ENCODE measurements at regions not wholly inside any gene's neighbourhood (a gene's known extent, or its start where the extent isn't known, plus 50 kb on each side); places are given as distances from the start of the nearest gene placed in this dataset.
"Not testable (repeated sequence)": the region's sequence is repeated elsewhere in the genome, so short reads cannot be mapped to it uniquely, and the experiment has no call there.

GRCh38 chr11:116343270-116343669, 429.5 kb downstream of the BUD13 start:
- no peak for DNase-seq (ENCODE audit: low read depth, low spot score)

GRCh38 chr11:116342148-116342547, 430.6 kb downstream of the BUD13 start:
- no peak for DNase-seq (ENCODE audit: low read depth, low spot score)

GRCh38 chr11:116339306-116340098, 433.3 kb downstream of the BUD13 start:
- no peak for DNase-seq (ENCODE audit: low read depth, low spot score)

GRCh38 chr11:116338500-116338899, 434.3 kb downstream of the BUD13 start:
- DNase-seq (ENCODE audit: low read depth, low spot score) = not testable (repeated sequence)

- DNase-seq (ENCODE audit: low read depth, low spot score) = no peak
Observed at GRCh38 chr11:116336540-116336939, 436.2 kb downstream of the BUD13 start.

- no peak for DNase-seq (ENCODE audit: low read depth, low spot score)
Observed at GRCh38 chr11:116335891-116336290, 436.9 kb downstream of the BUD13 start.

- no peak for DNase-seq (ENCODE audit: low read depth, low spot score)
Observed at GRCh38 chr11:116335078-116335477, 437.7 kb downstream of the BUD13 start.

- no peak for DNase-seq (ENCODE audit: low read depth, low spot score)
Observed at GRCh38 chr11:116334596-116334995, 438.2 kb downstream of the BUD13 start.

- DNase-seq (ENCODE audit: low read depth, low spot score) = no peak
Observed at GRCh38 chr11:116333001-116333535, 439.7 kb downstream of the BUD13 start.

- DNase-seq (ENCODE audit: low read depth, low spot score) = no peak
Observed at GRCh38 chr11:116332391-116332790, 440.4 kb downstream of the BUD13 start.

- DNase-seq (ENCODE audit: low read depth, low spot score) = no peak
Observed at GRCh38 chr11:116331381-116331780, 441.4 kb downstream of the BUD13 start.

GRCh38 chr11:116330439-116331185, 442.2 kb downstream of the BUD13 start:
- no peak for DNase-seq (ENCODE audit: low read depth, low spot score)

GRCh38 chr11:116329354-116330090, 443.3 kb downstream of the BUD13 start:
- DNase-seq (ENCODE audit: low read depth, low spot score) = no peak

- DNase-seq (ENCODE audit: low read depth, low spot score) = no peak
Observed at GRCh38 chr11:116328851-116329250, 443.9 kb downstream of the BUD13 start.

GRCh38 chr11:116328391-116328790, 444.4 kb downstream of the BUD13 start:
- no peak for DNase-seq (ENCODE audit: low read depth, low spot score)

- no peak for DNase-seq (ENCODE audit: low read depth, low spot score)
Observed at GRCh38 chr11:116326146-116326545, 446.6 kb downstream of the BUD13 start.

GRCh38 chr11:116325247-116325646, 447.5 kb downstream of the BUD13 start:
- no peak for DNase-seq (ENCODE audit: low read depth, low spot score)

- not testable (repeated sequence) for DNase-seq (ENCODE audit: low read depth, low spot score)
Observed at GRCh38 chr11:116324077-116324476, 448.7 kb downstream of the BUD13 start.

- DNase-seq (ENCODE audit: low read depth, low spot score) = no peak
Observed at GRCh38 chr11:116317212-116317611, 455.6 kb downstream of the BUD13 start.

GRCh38 chr11:116314006-116314405, 458.8 kb downstream of the BUD13 start:
- DNase-seq (ENCODE audit: low read depth, low spot score) = no peak

- peak; percentile 43 for DNase-seq (ENCODE audit: low read depth, low spot score)
Observed at GRCh38 chr11:116312570-116313391, 460.0 kb downstream of the BUD13 start.

All from pulmonary artery endothelial cell (primary cell).